Mammary epithelial cell (primary cell): ENCODE measurements at regions not wholly inside any gene's neighbourhood (a gene's known extent, or its start where the extent isn't known, plus 50 kb on each side); places are given as distances from the start of the nearest gene placed in this dataset.

Source experiments
- EZH2 ChIP-seq: IDR thresholded peaks from 2 replicates; pipeline ENCODE4 v1.6.1; 2012; ENCODE audit warnings: low read length, inconsistent platforms, borderline replicate concordance
- TF ChIP-seq, protein P1 (sequence below), 2 donors: IDR thresholded peaks in 1 of 2; conservative IDR thresholded peaks in 1 of 2; 2 replicates each; pipeline ENCODE4 v1.5.1; 2011 to 2012; ENCODE audit warnings: inconsistent platforms in 2 of 2, low read length in 2 of 2, mild to moderate bottlenecking in 2 of 2, control low read depth in 1 of 2, low read depth in 1 of 2; ENCODE audit not compliant: insufficient read depth in 1 of 2; ENCODE audit errors: extremely low read depth in 1 of 2

DNA sequence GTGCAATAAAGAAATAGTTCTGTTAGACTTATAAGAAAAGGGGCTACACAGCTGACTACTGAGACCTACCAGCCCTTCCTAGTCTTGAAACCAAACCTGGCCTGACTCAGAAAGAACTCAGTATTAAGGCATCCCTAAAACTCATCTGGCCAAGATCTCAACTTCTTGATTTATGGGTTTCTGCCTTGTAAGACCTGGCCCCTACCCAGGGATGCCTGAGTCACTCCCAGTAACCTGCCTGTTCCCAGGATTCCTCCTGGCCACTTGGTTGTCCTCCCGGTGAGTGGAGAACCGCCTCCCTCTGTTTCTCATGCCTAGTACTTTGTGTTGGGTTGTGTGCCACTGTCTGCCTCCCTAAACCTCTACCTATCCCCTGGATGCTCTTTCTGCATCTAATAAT is 189.4 kb upstream of the PREP start:
- TF ChIP-seq, protein P1, sequence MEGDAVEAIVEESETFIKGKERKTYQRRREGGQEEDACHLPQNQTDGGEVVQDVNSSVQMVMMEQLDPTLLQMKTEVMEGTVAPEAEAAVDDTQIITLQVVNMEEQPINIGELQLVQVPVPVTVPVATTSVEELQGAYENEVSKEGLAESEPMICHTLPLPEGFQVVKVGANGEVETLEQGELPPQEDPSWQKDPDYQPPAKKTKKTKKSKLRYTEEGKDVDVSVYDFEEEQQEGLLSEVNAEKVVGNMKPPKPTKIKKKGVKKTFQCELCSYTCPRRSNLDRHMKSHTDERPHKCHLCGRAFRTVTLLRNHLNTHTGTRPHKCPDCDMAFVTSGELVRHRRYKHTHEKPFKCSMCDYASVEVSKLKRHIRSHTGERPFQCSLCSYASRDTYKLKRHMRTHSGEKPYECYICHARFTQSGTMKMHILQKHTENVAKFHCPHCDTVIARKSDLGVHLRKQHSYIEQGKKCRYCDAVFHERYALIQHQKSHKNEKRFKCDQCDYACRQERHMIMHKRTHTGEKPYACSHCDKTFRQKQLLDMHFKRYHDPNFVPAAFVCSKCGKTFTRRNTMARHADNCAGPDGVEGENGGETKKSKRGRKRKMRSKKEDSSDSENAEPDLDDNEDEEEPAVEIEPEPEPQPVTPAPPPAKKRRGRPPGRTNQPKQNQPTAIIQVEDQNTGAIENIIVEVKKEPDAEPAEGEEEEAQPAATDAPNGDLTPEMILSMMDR (conservative IDR thresholded peaks at IDR 0.05 in 1 of 2, IDR thresholded peaks at IDR 0.05 in 1 of 2; ENCODE audit: extremely low read depth in 1 of 2, insufficient read depth in 1 of 2, low read depth in 1 of 2, low read length in 2 of 2) = no peak
- TF ChIP-seq EZH2 = no peak
